GM12892 (cell line): ENCODE measurements at regions not wholly inside any gene's neighbourhood (a gene's known extent, or its start where the extent isn't known, plus 50 kb on each side); places are given as distances from the start of the nearest gene placed in this dataset.

Source experiments
- DNase-seq: peaks from one replicate; pipeline ENCODE4 v3.0.0; 2011; ENCODE audit not compliant: insufficient read length
- FAIRE-seq: peaks from 2 replicates; lab custom pipeline; 2011; peaks lifted over from hg19 to GRCh38; lab: Jason Lieb, UNC
- POLR2A ChIP-seq: IDR thresholded peaks from 2 replicates; pipeline ENCODE4 v1.6.1; 2011; ENCODE audit warnings: low read depth, low read length, control low read depth
- POLR2AphosphoS5 ChIP-seq: IDR thresholded peaks from 2 replicates; pipeline ENCODE4 v1.6.1; 2011; ENCODE audit warnings: low read depth, low read length, control low read depth
- TAF1 ChIP-seq: IDR thresholded peaks from 2 replicates; pipeline ENCODE4 v1.6.1; 2011; ENCODE audit warnings: low read depth, mild to moderate bottlenecking, control low read depth, low read length, borderline replicate concordance

GRCh38 chr10:120396228-120396627 lies 60.8 kb upstream of the PLPP4 start:
- FAIRE-seq (no peak), DNase-seq (no peak)
- TF ChIP-seq POLR2A: no peak
- no peak for TF ChIP-seq POLR2AphosphoS5
- no peak for TF ChIP-seq TAF1

- no peak for TF ChIP-seq POLR2A
- no peak for TF ChIP-seq TAF1
- TF ChIP-seq POLR2AphosphoS5: no peak
- FAIRE-seq: no peak
- no peak for DNase-seq
Measured at GRCh38 chr10:120398180-120398579, 58.8 kb upstream of the PLPP4 start.

- TF ChIP-seq TAF1 (no peak), POLR2AphosphoS5 (no peak), POLR2A (no peak)
- DNase-seq (no peak), FAIRE-seq (no peak)
Measured at GRCh38 chr10:120400601-120401000, 56.4 kb upstream of the PLPP4 start.

- TF ChIP-seq POLR2AphosphoS5: no peak
- no peak for TF ChIP-seq POLR2A
- no peak for TF ChIP-seq TAF1
Measured at GRCh38 chr10:120402147-120402766, 54.8 kb upstream of the PLPP4 start.

GRCh38 chr10:120403109-120403508 lies 53.9 kb upstream of the PLPP4 start:
- no peak for FAIRE-seq
- DNase-seq: no peak
- TF ChIP-seq TAF1 (no peak), POLR2AphosphoS5 (no peak), POLR2A (no peak)

More at GRCh38 chr10:120402147-120402766, 54.8 kb upstream of the PLPP4 start:
- FAIRE-seq (no peak), DNase-seq (no peak)

GRCh38 chr10:120406376-120406775 lies 50.7 kb upstream of the PLPP4 start:
- no peak for FAIRE-seq
- no peak for DNase-seq
- no peak for TF ChIP-seq POLR2A
- no peak for TF ChIP-seq POLR2AphosphoS5
- no peak for TF ChIP-seq TAF1
